ENCODE measurements at regions not wholly inside any gene's neighbourhood (a gene's known extent, or its start where the extent isn't known, plus 50 kb on each side); places are given as distances from the start of the nearest gene placed in this dataset.
"Not testable (repeated sequence)": the region's sequence is repeated elsewhere in the genome, so short reads cannot be mapped to it uniquely, and the experiment has no call there.

- no peak for DNase-seq (ENCODE audit: low read depth, low spot score)
These were observed 1265.0 kb downstream of the NXPH1 start for GRCh38 chr7:9698375-9698774.

- DNase-seq (ENCODE audit: low read depth, low spot score) = no peak
These were observed 1264.5 kb upstream of the PHF14 start for GRCh38 chr7:9709216-9709615.

DNA sequence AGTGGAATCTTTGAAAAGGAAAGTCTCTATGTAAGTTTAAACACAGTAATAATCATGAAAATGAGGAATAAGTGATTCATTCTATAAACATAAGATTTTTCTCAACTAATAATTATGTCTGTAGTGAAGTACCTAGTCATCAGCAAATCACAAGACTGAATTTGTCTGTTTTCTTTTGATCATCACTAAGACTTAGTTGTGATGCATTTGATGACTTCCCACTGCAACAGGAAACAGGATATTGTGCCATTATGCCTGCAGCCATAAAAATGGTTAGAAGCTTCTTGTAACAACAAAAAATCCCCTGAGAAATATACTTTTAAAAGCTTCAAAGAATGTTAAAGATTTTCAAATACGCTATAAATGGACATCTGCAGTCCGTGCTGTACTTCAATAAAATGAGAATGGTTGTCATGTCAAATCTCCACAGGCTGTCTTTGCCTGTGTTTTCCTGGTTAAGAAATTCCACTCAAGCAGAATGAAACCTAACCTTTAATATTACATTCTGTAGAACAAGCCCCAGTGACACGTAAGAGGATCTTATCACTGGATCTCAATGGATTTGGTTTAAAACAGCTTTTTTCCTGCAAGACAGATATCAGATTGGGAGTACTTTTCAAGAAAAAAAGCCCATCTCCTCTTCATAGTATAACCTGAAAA is 1262.3 kb upstream of the PHF14 start:
- DNase-seq (ENCODE audit: low read depth, low spot score) = no peak

GRCh38 chr7:9718071-9718661 is 1255.5 kb upstream of the PHF14 start:
- no peak for DNase-seq (ENCODE audit: low read depth, low spot score)

DNA sequence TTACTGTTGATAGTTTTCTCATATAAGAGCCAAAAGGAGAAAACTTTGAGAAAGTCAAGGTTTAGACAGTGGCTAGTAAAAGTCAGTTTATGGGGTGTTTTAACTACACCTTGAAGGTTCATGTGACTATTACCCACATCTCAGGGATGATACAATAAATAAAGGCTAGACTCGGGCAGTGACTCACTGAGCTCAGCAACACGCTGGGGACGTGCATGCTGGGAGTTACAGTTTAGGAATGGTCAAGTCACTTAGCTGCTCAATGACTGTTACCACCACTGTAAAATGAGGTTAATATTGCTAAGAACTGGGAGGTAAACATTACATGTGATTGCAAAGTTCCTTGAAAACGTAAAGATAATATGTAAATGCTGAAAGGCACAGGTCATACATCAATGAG is 1254.4 kb upstream of the PHF14 start:
- no peak for DNase-seq (ENCODE audit: low read depth, low spot score)

GRCh38 chr7:9719721-9720120 is 1254.0 kb upstream of the PHF14 start:
- no peak for DNase-seq (ENCODE audit: low read depth, low spot score)

DNA sequence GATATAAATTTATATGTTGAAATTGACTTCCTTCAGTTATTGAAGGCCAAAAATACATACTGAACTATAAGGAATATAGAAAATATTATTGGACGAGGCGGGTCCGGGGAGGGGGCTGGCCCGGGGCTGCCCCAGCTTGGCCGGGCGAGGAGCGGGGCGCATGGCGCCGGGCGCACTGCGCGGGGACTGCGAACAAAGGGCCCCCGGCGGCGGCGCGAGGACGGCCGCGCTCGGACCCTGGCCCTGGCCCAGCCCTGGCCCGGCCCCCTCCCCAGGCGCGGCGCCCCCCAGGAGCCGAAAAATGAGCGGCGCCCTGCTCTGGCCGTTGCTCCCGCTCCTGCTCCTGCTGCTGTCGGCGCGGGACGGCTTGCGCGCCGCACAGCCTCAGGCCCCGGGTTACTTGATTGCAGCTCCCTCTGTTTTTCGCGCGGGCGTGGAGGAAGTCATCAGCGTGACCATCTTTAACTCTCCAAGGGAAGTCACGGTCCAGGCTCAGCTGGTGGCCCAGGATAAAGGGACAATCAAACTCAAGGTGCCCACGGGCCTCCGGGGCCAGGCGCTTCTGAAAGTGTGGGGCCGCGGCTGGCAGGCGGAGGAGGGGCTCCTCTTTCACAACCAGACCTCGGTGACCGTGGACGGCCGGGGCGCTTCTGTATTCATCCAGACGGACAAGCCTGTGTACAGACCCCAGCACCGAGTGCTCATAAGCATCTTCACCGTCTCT is 1247.6 kb upstream of the PHF14 start:
- not testable (repeated sequence) for DNase-seq (ENCODE audit: low read depth, low spot score)

DNA sequence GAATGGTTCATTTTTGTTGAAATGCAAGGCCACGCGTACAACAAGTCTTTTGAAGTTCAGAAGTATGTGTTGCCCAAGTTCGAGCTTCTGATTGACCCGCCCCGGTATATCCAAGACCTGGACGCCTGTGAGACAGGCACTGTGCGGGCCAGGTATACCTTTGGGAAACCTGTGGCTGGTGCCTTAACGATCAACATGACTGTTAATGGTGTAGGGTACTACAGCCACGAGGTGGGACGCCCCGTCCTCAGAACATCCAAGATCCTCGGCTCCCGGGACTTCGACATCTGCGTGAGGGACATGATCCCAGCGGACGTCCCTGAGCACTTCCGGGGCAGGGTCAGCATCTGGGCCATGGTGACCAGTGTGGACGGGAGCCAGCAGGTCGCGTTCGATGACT is 1246.9 kb upstream of the PHF14 start:
- DNase-seq (ENCODE audit: low read depth, low spot score) = not testable (repeated sequence)

- not testable (repeated sequence) for DNase-seq (ENCODE audit: low read depth, low spot score)
These were observed 1246.2 kb upstream of the PHF14 start for GRCh38 chr7:9727467-9727869.

- DNase-seq (ENCODE audit: low read depth, low spot score) = not testable (repeated sequence)
These were observed 1245.5 kb upstream of the PHF14 start for GRCh38 chr7:9728014-9728657.

DNA sequence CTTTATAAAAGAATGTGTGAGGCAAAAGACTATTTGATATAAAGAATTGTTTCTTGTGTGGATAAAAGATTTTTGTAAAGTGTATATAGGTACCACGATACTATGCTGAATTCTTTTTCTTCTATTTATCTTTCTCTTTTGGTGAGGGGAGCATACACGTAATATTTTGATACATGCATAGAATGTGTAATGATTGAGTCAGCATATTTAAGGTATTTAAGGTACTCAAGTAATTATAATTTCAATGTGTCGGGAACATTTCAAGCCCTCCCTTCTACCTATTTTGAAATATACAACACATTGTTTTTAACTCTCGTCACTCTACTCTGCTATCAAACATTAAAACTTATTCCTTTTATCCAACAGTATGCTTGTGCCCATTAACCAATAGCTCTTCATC is 1221.6 kb upstream of the PHF14 start:
- DNase-seq (ENCODE audit: low read depth, low spot score) = no peak

DNA sequence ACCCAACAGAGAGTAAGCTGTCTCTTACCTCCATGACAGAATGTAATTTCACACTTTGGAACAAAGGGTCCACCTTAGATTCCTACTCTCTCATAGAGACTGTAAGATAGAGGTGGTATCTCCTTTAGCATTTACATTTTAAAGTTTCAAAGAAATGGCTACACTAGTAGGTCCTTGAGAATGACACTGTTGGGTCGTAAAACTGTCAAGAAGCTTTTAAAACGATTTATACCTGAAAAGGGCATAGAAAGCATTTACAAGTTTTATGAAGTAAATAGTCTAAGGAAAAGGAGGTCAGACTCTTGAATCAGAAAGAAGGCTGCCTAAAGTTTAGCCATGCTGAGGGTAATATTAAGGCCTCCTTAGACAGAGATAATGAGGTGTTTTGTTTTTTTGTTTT is 1212.4 kb upstream of the PHF14 start:
- DNase-seq (ENCODE audit: low read depth, low spot score) = no peak

DNA sequence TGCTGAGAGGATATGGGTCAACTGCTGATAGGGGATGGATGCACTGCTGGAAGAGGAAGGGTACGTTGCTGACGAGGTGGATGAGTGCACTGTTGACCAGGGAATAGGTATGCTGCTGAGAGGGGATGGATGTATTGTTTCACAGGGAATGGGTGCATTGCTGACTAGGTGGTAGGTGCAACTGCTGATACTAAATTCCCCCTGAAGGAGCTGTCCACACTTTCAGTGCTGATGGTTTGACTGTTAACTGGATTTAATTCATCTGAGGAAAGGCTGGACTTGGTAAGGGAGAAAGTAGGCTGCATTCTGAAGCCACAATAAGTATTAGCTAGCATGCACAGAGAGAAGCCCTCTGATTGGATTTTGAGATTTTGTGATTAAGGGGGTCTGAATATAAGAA is 1196.8 kb upstream of the PHF14 start:
- DNase-seq (ENCODE audit: low read depth, low spot score) = no peak

DNA sequence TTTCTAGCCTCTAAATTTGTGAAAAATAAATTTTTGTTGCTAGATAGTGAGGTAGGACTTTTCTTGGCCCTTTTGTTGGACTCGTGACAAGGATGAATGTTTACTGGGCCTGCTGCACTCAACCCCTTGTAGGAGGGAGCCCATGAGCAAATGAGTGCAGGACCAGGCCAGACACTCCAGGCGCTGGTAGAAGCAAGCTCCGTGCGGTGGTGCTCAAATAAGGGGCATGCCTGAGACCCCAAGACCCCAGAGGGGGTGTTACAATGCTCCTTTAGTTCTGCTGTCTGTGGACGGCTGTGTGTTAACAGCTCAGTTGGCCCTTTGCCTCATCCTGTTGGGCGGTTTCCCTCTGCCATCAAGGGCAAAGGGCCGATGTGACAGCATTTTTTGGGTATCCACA is 1195.3 kb upstream of the PHF14 start:
- DNase-seq (ENCODE audit: low read depth, low spot score) = no peak

GRCh38 chr7:9781710-9782109 is 1192.0 kb upstream of the PHF14 start:
- DNase-seq (ENCODE audit: low read depth, low spot score) = no peak

DNA sequence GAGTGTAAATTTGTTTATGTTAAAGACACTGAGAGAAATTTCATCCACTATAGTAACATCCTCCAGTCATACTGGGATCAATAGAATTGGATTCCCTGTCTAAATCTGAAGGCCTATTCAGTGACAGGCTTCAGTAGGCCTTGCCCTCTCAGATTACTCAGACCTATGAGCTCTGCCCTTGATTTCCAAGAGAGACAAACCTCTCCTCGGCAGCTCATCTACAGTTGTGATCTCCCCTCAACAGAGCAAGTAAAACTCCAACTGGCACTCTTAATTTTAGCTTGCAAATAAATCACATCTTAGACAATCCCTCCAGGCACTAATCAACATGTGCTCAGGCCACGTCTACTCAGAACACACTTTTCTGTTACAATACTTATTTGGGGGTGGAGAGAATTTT is 1191.4 kb upstream of the PHF14 start:
- no peak for DNase-seq (ENCODE audit: low read depth, low spot score)

DNA sequence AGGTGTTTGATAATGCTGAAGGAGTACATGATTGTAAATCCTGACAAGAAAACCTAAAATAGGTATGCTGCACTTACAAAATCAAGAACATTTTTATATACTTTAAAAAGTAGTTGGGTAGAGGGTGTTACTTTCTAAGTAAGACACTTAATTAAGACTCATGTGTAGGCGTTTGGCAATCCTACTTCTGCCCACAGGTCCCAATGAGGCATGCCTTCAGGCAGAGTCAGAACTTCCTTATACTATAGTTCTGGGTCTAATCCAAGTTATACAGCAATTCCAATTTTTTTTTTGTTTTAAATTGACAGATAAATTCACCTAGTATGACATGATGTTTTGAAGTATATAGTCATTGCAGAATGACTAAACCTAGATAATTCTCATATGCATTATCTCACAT is 1188.5 kb upstream of the PHF14 start:
- no peak for DNase-seq (ENCODE audit: low read depth, low spot score)

DNA sequence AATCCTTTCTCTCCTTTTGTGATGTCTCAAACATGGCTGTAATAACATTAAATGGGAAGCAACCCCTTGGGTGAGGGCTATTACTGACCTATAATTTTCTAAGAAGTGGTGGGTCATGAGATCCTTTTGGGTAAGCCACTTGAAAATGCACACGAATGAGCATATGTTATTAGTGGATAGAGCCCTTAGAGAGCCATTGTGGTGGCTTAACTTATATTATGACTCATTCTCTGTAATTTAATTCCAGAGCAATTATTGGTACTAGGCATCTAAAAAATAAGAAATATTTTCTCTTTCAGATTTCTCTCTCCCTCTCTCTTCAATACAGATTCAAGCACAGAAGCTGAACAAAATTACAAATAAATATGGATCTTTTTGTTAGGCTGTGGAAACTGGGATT is 1177.4 kb upstream of the PHF14 start:
- DNase-seq (ENCODE audit: low read depth, low spot score) = no peak

DNA sequence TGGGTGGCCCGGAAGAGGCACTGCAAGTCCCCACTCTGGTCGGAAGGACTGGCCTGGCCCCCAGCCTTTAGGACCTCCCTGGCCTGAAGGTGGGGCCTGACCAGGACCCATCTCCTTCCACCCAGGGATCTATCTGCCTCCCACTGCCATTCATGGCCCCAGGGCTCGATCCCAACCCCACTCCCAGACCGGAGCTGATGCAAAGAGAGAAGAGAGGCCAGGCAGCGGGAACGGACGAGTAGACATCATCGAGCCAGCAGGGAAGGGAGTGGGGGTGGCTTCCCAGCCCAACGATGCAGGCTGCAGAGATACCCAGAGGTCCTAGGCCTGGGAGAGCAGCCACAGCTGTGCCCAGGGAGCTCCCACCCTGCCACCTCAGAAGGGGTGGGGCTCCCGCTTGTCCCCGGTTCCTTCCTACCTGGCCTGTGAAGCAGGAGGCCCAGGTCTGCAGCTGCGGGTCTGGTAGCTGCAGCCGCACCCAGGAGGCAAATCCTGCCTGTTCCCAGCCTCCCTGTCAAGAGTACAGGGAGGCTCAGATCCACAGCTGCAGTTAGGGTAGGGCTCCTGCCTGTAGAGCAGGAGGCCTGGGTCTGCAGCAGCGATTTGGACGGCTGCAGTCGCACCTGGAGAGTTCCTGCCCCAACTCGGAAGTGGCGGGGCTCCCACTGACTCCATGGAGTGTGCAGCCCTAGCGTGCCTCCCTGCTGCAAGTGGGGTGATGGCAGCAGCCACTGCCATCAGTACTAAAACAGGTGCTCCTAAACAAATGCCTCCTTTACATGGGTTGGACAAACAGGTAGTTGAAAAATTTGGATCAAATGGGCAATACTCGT is 1151.0 kb upstream of the PHF14 start:
- DNase-seq (ENCODE audit: low read depth, low spot score) = no peak

DNA sequence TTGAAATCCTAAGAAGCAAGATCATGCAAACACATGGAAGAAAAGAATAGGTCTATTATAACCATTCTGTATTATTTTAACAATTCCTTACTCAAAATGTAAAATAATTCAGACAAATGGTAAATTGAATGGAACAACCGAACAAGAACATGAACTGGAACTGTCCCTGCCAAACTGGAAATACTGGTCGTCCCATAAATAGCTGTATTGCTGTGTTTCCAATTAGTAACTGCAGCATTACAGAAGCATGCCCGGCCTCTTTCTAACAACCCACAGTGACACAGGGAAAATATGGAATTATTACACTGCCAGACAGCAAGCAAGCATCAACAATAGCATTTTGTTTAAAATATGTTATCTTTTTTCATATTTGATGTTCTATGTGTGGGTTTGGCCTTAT is 1138.5 kb upstream of the PHF14 start:
- no peak for DNase-seq (ENCODE audit: low read depth, low spot score)

DNA sequence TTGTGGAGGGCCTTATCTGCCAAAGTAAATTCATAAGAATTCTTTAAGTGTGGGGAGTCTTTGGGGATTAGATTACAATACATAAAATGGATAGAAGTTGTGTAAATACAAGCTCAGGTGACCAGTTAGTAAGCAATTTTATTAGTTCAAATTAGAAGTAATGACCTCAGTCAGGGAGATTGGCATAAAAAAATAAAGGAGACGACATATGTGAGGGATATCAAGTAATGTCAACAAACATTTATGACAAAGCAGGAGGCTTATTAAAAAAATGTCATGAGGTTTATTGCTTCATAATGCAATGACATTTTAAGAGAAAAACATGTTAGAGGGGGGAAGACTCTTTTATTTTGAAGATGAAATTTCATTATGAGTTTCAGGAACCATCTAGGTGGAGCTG is 1137.0 kb upstream of the PHF14 start:
- no peak for DNase-seq (ENCODE audit: low read depth, low spot score)

DNA sequence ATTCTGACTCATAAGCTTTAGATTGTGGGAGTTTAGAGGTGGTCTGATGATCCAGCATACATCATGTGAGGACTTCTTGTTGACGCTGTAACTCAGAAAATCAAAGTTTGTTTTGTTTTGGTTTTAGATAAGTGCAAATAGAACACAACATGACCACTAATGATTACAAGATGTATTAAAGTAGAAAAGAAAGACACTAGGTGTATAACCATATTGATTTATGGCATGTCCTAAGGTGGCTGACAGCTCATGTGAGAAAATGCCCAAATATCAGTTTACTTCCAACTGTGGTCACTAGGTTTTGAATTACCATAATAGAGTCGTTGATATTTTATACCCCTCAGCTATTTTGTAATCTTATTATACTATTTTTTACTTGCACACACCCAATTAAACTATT is 1131.4 kb upstream of the PHF14 start:
- DNase-seq (ENCODE audit: low read depth, low spot score) = no peak
